Smooth muscle cell (in vitro differentiated cells): ENCODE measurements at regions not wholly inside any gene's neighbourhood (a gene's known extent, or its start where the extent isn't known, plus 50 kb on each side); places are given as distances from the start of the nearest gene placed in this dataset.

Experiments
- DNase-seq: peaks from one replicate; lab custom pipeline; 2025; ENCODE audit not compliant: unreplicated experiment; lab: John Stamatoyannopoulos, UW
- H2AFZ ChIP-seq: fragments of 200-600 bp; sonication (generic); 2 replicates; pipeline ENCODE4 v1.6.0; 2016; ENCODE audit warnings: antibody characterized with exemption, low read depth, mild to moderate bottlenecking
- H3F3A ChIP-seq: fragments of 200-600 bp; sonication (generic); 2 replicates; pipeline ENCODE4 v1.6.0; 2017; ENCODE audit warnings: antibody characterized with exemption, low read depth
- H3K27ac ChIP-seq: fragments of 200-600 bp; sonication (generic); 2 replicates; pipeline ENCODE4 v1.5.1; 2016; ENCODE audit warnings: low read depth, mild to moderate bottlenecking
- H3K27me3 ChIP-seq: fragments of 200-600 bp; sonication (generic); 2 replicates; pipeline ENCODE4 v1.6.1; 2016; ENCODE audit warnings: low read depth, mild to moderate bottlenecking
- H3K36me3 ChIP-seq: fragments of 200-600 bp; sonication (generic); 2 replicates; pipeline ENCODE4 v1.5.1; 2016; ENCODE audit warnings: low read depth
- H3K4me1 ChIP-seq: fragments of 200-600 bp; sonication (generic); 2 replicates; pipeline ENCODE4 v1.5.1; 2016; ENCODE audit warnings: low read depth
- H3K4me2 ChIP-seq: fragments of 200-600 bp; sonication (generic); 2 replicates; pipeline ENCODE4 v1.6.0; 2016; ENCODE audit warnings: mild to moderate bottlenecking
- H3K4me3 ChIP-seq: fragments of 200-600 bp; sonication (generic); 2 replicates; pipeline ENCODE4 v1.5.1; 2016; ENCODE audit warnings: mild to moderate bottlenecking
- H3K79me2 ChIP-seq: fragments of 200-600 bp; sonication (generic); 2 replicates; pipeline ENCODE4 v1.6.0; 2016; ENCODE audit warnings: low read depth, mild to moderate bottlenecking
- H3K9ac ChIP-seq: fragments of 200-600 bp; sonication (generic); 2 replicates; pipeline ENCODE4 v1.6.0; 2016; ENCODE audit warnings: low read depth
- H3K9me3 ChIP-seq: fragments of 200-600 bp; sonication (generic); replicated peaks from 2 replicates; pipeline ENCODE4 v1.5.1; 2016; ENCODE audit warnings: low read depth
- H4K20me1 ChIP-seq: fragments of 200-600 bp; sonication (generic); 2 replicates; pipeline ENCODE4 v1.6.0; 2016; ENCODE audit warnings: low read depth
- WGBS: methylation state at CpG from one replicate; pipeline ENCODE4 v1.1.7; 2016; ENCODE audit warnings: low lambda C conversion rate; 5-methylcytosine and 5-hydroxymethylcytosine counted together
- TF ChIP-seq, protein P1 (sequence below): fragments of 200-600 bp; sonication (generic); IDR thresholded peaks from 2 replicates; pipeline ENCODE4 v1.5.1; 2017; ENCODE audit warnings: borderline replicate concordance, mild to moderate bottlenecking, antibody characterized with exemption; ENCODE audit not compliant: insufficient read depth, poor library complexity, severe bottlenecking

DNA sequence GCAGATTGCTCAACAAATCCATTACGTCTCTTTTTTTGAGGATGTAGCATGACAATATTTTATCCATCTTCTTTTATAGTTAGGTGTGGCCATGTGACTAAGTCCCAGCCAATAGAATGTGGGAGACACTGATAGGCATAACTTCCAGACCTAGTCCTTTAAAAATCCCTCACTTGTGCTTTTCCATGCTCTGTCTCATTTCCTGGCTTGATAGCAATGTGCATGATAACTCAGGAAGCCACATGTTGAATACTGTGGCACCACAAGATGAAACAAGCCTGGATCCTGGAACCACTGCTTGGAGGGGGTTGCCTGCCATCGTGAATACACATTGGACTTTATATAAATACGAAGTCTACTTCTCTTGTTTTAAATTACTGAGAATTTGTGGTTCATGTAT, 184.0 kb upstream of the NEIL3 start:
- TF ChIP-seq, protein P1, sequence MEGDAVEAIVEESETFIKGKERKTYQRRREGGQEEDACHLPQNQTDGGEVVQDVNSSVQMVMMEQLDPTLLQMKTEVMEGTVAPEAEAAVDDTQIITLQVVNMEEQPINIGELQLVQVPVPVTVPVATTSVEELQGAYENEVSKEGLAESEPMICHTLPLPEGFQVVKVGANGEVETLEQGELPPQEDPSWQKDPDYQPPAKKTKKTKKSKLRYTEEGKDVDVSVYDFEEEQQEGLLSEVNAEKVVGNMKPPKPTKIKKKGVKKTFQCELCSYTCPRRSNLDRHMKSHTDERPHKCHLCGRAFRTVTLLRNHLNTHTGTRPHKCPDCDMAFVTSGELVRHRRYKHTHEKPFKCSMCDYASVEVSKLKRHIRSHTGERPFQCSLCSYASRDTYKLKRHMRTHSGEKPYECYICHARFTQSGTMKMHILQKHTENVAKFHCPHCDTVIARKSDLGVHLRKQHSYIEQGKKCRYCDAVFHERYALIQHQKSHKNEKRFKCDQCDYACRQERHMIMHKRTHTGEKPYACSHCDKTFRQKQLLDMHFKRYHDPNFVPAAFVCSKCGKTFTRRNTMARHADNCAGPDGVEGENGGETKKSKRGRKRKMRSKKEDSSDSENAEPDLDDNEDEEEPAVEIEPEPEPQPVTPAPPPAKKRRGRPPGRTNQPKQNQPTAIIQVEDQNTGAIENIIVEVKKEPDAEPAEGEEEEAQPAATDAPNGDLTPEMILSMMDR: no peak
- no peaks in the 10 kb centered on the region for H4K20me1 ChIP-seq
- H2AFZ ChIP-seq: no peak overlapping the region
- no peak overlapping the region for H3K27ac ChIP-seq
- H3K9me3 ChIP-seq: no peaks in the 10 kb centered on the region
- no peaks in the 10 kb centered on the region for H3K27me3 ChIP-seq
- no peaks in the 10 kb centered on the region for H3K4me1 ChIP-seq
- no peaks in the 10 kb centered on the region for H3K79me2 ChIP-seq
- no peaks in the 10 kb centered on the region for H3K36me3 ChIP-seq
- no peak for DNase-seq
- no peaks in the 10 kb centered on the region for H3F3A ChIP-seq
- no peak overlapping the region for H3K4me2 ChIP-seq
- H3K9ac ChIP-seq: no peak overlapping the region
- WGBS: 80% methylated on average over 3 of the region's 3 CpGs
- H3K4me3 ChIP-seq: no peak overlapping the region

DNA sequence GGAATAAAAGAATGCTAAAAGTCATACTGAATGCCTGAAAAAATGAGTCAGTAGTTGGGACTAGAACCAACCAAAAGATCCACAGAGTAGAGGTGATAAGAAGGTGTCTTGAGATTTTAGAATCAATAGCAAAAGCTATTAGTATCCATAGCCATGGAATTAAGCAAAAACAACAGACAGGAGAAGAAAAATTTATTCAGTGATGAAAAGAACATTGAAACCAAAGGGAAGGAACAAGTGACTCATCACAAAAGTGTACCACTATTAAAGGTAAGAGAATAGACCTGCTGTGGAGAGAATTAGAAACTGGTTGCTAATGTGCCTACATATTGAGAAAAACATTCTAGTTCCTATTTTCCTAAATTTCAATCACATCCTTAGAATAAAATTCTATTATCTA, 182.0 kb upstream of the NEIL3 start:
- Histone ChIP-seq H3K4me3 (no peak overlapping the region), H3F3A (no peaks in the 10 kb centered on the region), H3K27ac (peak overlapping the region; percentile 58), H2AFZ (no peak overlapping the region), H3K4me2 (no peak overlapping the region), H3K9ac (no peak overlapping the region), H3K36me3 (no peaks in the 10 kb centered on the region), H3K9me3 (no peaks in the 10 kb centered on the region), H4K20me1 (no peaks in the 10 kb centered on the region), H3K4me1 (no peaks in the 10 kb centered on the region), H3K27me3 (no peaks in the 10 kb centered on the region), H3K79me2 (no peaks in the 10 kb centered on the region)
- TF ChIP-seq, protein P1: no peak
- DNase-seq: no peak

DNA sequence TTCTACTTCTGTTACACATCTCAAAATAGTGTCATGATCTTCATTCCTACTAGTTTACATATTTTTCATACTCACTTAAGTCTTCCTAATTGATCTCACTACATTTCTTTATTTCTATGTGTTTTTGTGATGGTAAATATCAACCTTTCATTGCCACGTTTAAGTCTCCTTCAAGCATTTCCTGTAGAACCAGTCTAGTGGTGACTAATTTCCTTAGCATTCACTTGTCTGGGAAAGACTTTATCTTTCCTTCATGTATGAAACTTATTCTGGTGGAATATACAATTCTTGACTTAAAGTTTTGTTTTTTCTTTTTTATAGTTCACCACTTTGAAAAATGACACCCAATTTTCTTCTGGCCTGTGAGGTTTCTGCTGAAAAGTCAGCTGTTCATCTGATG, 181.4 kb upstream of the NEIL3 start:
- H3K79me2 ChIP-seq: no peaks in the 10 kb centered on the region
- no peaks in the 10 kb centered on the region for H4K20me1 ChIP-seq
- no peaks in the 10 kb centered on the region for H3K4me1 ChIP-seq
- peak overlapping the region; percentile 58 for H3K27ac ChIP-seq
- no peaks in the 10 kb centered on the region for H3K9me3 ChIP-seq
- H3K27me3 ChIP-seq: no peaks in the 10 kb centered on the region
- H3K36me3 ChIP-seq: no peaks in the 10 kb centered on the region
- no peak for DNase-seq
- H3K4me2 ChIP-seq: no peak overlapping the region
- TF ChIP-seq, protein P1: no peak
- no peaks in the 10 kb centered on the region for H3F3A ChIP-seq
- H3K4me3 ChIP-seq: no peak overlapping the region
- no peak overlapping the region for H3K9ac ChIP-seq
- 18% methylated on average over 1 of the region's 1 CpG for WGBS
- peak overlapping the region; percentile 57 for H2AFZ ChIP-seq

DNA sequence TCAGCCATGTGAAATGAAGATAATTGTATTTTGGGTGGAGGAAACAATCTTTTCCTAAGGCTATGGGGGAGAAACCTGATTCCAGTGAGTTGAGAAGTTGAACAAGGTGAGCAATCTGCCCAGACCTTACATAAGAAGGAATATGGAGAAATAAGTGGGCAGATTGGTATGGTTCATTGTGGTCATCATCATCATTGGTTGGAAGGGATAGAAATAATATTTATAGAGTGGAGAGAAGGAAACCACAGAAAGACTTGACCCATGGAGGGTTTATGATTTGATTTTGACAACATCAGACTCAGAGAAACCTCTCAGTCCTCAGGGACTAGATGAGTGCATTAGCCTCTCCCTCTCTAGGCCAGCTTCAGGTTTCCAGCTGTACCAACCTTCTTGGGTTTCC, 177.9 kb upstream of the NEIL3 start:
- Histone ChIP-seq H3K4me3 (no peak overlapping the region), H3K79me2 (no peaks in the 10 kb centered on the region), H3K36me3 (no peaks in the 10 kb centered on the region), H3K4me1 (no peaks in the 10 kb centered on the region), H3K9ac (no peak overlapping the region), H3K27ac (no peak overlapping the region), H3K27me3 (no peaks in the 10 kb centered on the region), H3F3A (no peaks in the 10 kb centered on the region), H2AFZ (no peak overlapping the region), H4K20me1 (no peaks in the 10 kb centered on the region), H3K9me3 (no peaks in the 10 kb centered on the region), H3K4me2 (no peak overlapping the region)
- no peak for DNase-seq
- TF ChIP-seq, protein P1: no peak
